ENCODE measurements at regions not wholly inside any gene's neighbourhood (a gene's known extent, or its start where the extent isn't known, plus 50 kb on each side); places are given as distances from the start of the nearest gene placed in this dataset.

DNA sequence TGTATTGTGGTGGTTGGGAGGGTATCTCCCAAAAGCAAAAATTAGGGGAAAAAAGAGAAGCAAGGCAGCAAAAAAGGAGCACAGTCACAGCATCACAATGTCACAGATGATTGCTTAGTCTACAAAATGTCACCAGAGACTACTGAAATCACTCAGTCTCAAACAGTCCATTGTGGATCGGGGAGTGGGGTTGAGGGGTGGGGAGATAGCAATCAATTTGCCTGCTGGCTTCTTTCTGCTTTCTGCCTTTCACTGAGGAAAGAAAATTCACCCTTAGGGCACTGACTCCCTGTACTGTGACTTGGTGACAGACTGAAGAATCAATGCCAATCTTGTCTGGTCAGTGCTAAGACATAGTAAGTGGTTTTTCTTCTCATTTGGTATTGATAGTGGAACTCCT, 2127.1 kb upstream of the PCDH20 start:
- ATAC-seq, result no peak
- H3K9me3 ChIP-seq (ENCODE audit: control insufficient read depth, low read length, poor library complexity, severe bottlenecking), result no peaks in the 10 kb centered on the region
- Mint-ChIP-seq H3K27me3 (no peaks in the 10 kb centered on the region), H3K4me1 (no peaks in the 10 kb centered on the region), H3K36me3 (ENCODE audit: low read depth) (no peaks in the 10 kb centered on the region), H3K4me3 (no peak overlapping the region), H3K27ac (no peak overlapping the region)
- no peak for DNase-seq

DNA sequence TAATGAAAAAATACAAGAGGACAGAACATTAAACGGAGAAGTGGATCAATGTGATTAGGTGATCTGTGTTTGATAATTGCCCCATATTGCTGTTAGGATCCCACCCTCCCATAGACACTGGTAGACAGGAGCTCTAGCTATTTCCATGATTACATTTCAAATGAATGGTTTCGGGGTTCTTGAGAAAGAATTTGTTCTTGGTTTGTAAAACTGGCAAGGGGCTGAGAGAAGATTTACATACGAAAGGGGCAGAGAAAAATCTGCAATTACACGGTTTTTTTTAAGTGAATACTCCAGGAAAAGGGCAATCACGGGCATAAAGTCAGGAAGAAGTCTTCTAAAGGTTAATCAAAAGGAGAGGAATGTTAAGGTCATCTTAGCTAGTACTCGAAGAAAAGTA, 2125.7 kb upstream of the PCDH20 start:
- DNase-seq (no peak), ATAC-seq (no peak)
- Mint-ChIP-seq H3K36me3 (ENCODE audit: low read depth) (no peaks in the 10 kb centered on the region), H3K4me1 (no peaks in the 10 kb centered on the region), H3K27ac (no peak overlapping the region), H3K27me3 (no peaks in the 10 kb centered on the region), H3K4me3 (no peak overlapping the region)
- no peaks in the 10 kb centered on the region for H3K9me3 ChIP-seq (ENCODE audit: control insufficient read depth, low read length, poor library complexity, severe bottlenecking)

DNA sequence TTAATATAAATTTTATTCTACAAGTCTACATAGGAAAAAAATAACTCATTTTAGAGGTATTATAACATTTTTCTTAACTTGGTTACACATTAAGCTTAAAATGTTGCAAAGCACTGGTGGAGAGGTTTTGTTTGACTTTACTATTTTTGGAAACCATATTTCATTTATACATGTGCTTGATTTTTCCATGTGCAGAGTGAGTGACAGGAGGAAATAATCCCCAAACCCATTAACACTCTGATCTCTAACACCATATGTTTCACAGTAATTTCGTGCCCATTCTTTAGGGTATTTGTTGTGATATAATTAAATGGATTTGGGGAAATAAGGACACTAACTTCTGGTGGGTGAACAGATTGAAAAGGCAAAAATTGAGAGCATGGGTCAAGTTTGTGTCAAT, 2124.4 kb upstream of the PCDH20 start:
- Mint-ChIP-seq H3K27ac (no peak overlapping the region), H3K36me3 (ENCODE audit: low read depth) (no peaks in the 10 kb centered on the region), H3K4me3 (no peak overlapping the region), H3K27me3 (no peaks in the 10 kb centered on the region), H3K4me1 (no peaks in the 10 kb centered on the region)
- H3K9me3 ChIP-seq (ENCODE audit: control insufficient read depth, low read length, poor library complexity, severe bottlenecking), result no peaks in the 10 kb centered on the region
- no peak for DNase-seq
- no peak for ATAC-seq

DNA sequence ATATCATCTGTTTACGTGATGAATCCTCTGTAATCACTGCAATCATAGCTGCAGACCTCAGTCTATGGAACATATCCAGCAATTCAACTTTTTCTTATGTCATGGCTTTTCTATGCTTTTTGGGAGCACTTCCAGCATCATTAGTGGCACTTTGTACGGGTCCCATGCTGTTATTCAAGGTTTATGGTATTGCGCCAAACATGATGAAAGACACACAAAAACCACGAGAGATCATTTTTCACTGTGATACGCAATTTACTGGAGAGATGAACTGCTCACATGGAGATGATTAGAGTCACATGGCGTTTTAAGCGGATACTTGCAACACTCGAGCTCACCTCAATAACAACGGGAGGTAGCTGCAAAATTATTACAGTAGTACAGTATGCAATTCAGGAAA, 2101.7 kb upstream of the PCDH20 start:
- DNase-seq (no peak), ATAC-seq (no peak)
- Mint-ChIP-seq H3K27ac (no peak overlapping the region), H3K4me3 (no peak overlapping the region), H3K4me1 (no peaks in the 10 kb centered on the region), H3K27me3 (no peaks in the 10 kb centered on the region), H3K36me3 (ENCODE audit: low read depth) (no peaks in the 10 kb centered on the region)
- no peaks in the 10 kb centered on the region for H3K9me3 ChIP-seq (ENCODE audit: control insufficient read depth, low read length, poor library complexity, severe bottlenecking)

DNA sequence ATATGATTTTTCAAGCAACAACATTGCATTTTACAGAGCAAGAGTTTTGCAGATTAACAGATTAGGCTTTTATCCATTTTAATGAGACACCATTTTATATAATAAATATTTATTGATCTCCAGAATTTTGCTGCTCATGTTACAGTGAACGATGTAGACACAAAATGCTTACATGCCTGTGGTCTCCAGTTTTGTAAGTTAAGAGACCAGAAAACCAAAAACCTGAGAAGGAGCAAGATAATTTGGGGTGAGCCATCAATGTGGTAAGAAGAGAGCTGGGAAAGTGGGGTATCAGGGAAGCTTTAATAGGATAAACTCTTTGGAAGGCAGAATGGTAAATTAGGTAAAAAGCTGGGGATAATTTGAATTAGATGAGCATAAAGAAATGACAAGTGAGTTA, 2100.5 kb upstream of the PCDH20 start:
- Mint-ChIP-seq H3K4me3 (no peak overlapping the region), H3K27me3 (no peaks in the 10 kb centered on the region), H3K4me1 (no peaks in the 10 kb centered on the region), H3K36me3 (ENCODE audit: low read depth) (no peaks in the 10 kb centered on the region), H3K27ac (no peak overlapping the region)
- ATAC-seq (no peak), DNase-seq (no peak)
- no peaks in the 10 kb centered on the region for H3K9me3 ChIP-seq (ENCODE audit: control insufficient read depth, low read length, poor library complexity, severe bottlenecking)

DNA sequence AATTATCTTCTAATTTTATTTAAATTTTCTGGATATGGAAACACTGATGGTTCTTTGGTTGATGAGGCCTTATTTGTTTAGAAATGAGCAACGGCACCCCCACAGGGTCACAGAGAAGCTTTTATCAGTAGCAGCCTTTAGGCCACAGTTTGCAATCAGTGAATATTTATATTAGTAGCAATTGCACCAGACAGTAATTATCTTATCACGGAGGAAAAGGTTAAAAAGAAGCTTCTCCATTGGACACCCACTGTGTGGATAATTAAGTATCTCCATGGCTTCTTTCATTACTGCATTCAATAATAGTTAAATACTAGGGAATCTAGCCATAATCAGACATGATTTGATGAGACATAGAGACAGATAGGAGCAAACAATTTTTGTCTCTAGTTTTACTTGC, 2099.2 kb upstream of the PCDH20 start:
- no peak overlapping the region for H3K4me3 Mint-ChIP-seq
- no peak overlapping the region for H3K27ac Mint-ChIP-seq
- ATAC-seq (no peak), DNase-seq (no peak)
- no peaks in the 10 kb centered on the region for H3K9me3 ChIP-seq (ENCODE audit: control insufficient read depth, low read length, poor library complexity, severe bottlenecking)
- no peaks in the 10 kb centered on the region for H3K27me3 Mint-ChIP-seq
- no peaks in the 10 kb centered on the region for H3K36me3 Mint-ChIP-seq (ENCODE audit: low read depth)
- H3K4me1 Mint-ChIP-seq, result no peaks in the 10 kb centered on the region

DNA sequence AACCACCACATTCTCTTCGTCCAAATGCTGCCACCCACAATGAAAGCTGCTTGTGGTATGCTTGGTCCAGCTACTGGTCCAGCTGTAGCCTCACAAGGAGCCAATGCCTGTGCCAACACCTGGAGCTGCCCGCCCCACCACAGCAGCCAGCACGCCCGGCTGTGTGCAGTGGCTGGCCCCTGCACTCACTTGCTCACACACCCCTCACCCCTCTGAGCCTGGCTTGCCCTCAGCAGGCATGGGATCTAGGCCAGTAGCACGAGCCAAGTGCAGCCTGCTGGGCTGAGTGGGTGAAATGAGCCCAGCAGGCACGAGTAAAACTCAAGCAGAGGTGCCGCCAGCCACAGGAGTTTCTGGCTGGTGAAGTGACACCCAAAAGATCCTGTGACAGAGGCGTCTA, 2096.4 kb upstream of the PCDH20 start:
- Mint-ChIP-seq H3K36me3 (ENCODE audit: low read depth) (no peaks in the 10 kb centered on the region), H3K27ac (no peak overlapping the region), H3K4me1 (no peaks in the 10 kb centered on the region), H3K27me3 (no peaks in the 10 kb centered on the region), H3K4me3 (no peak overlapping the region)
- ATAC-seq (no peak), DNase-seq (no peak)
- no peaks in the 10 kb centered on the region for H3K9me3 ChIP-seq (ENCODE audit: control insufficient read depth, low read length, poor library complexity, severe bottlenecking)

DNA sequence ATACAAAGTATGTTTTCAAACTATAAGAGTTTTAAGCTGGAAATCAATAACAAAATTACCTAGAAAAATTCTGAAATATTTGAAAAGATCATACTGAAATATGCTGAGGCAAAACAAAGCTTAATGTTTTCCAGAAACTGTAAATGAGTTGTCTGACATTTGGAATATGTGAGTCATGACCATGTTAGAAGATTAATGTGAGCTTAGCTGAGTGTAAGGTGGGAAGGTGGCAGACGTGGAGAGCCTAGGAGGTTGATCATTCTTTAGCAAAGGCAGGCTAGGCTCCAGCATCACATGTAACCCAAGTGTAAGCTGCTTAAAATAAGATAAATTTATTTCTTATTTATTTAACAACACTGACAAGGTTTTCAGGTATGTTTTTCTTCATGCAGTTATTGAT, 2086.1 kb upstream of the PCDH20 start:
- Mint-ChIP-seq H3K4me1 (no peaks in the 10 kb centered on the region), H3K4me3 (no peak overlapping the region), H3K27me3 (no peaks in the 10 kb centered on the region), H3K36me3 (ENCODE audit: low read depth) (no peaks in the 10 kb centered on the region), H3K27ac (no peak overlapping the region)
- DNase-seq, result no peak
- H3K9me3 ChIP-seq (ENCODE audit: control insufficient read depth, low read length, poor library complexity, severe bottlenecking), result peaks cover 2% of the 10 kb centered on the region
- no peak for ATAC-seq

DNA sequence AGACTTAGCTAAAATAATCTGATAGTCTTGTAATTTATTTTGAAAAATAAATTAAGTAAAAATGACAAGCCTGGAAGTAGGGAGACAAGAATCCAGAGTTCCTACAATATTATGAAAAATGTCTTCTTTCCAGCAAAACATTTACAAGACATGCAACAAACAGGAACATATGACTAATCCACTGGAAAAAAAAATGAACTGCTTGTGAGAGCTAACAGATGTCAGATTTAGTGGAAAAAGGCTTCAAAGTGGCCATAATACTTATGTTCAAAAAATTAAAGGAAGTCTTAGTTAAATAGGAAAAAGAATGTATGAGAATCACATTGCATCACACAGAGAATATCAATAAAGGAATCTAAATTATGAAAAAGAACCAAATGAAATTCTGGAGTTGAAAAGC, 2082.0 kb upstream of the PCDH20 start:
- Mint-ChIP-seq H3K27me3 (no peaks in the 10 kb centered on the region), H3K36me3 (ENCODE audit: low read depth) (no peaks in the 10 kb centered on the region), H3K27ac (no peak overlapping the region), H3K4me3 (no peak overlapping the region), H3K4me1 (no peaks in the 10 kb centered on the region)
- H3K9me3 ChIP-seq (ENCODE audit: control insufficient read depth, low read length, poor library complexity, severe bottlenecking), result no peaks in the 10 kb centered on the region
- DNase-seq (no peak), ATAC-seq (no peak)

DNA sequence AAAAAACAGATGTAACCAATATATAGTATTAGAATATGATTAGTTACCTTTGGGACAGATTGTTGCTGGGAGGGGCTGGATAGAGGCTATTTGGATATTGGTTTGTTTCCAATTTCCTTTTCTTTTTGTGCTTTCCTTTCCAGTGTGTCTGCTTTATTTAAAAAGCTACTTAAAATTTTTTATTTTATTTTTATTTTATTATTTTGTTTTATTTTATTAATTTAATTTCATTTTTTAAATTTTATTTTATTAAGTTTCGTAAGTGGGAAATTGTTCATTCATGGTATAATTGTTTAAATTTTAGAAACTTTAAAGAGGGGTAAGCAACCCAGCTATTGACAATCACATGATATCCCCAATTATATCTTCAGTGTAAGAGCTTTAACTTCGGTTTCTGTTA, 2077.0 kb upstream of the PCDH20 start:
- ATAC-seq (no peak), DNase-seq (no peak)
- H3K27ac Mint-ChIP-seq, result no peak overlapping the region
- no peak overlapping the region for H3K4me3 Mint-ChIP-seq
- H3K27me3 Mint-ChIP-seq, result no peaks in the 10 kb centered on the region
- no peaks in the 10 kb centered on the region for H3K36me3 Mint-ChIP-seq (ENCODE audit: low read depth)
- no peaks in the 10 kb centered on the region for H3K4me1 Mint-ChIP-seq
- no peaks in the 10 kb centered on the region for H3K9me3 ChIP-seq (ENCODE audit: control insufficient read depth, low read length, poor library complexity, severe bottlenecking)

DNA sequence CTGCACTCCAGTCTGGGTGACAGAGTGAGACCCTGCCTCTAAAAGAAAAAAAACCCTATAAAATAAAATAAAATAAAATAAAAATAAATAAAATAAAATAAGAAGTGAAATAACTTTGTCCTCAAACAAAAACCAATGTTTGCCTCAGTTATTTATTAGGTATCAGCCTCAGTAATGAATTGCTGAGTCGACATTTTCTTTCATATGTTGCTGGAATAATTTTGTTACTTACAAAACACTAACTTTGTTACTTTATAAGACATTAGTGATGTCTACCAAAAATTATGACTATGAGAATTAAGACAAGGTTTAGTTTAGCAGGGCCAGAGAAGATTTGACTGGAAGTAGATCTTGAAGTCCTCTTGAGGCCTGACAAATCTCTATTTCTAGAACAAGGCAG, 2074.5 kb upstream of the PCDH20 start:
- Mint-ChIP-seq H3K27me3 (no peaks in the 10 kb centered on the region), H3K4me1 (no peaks in the 10 kb centered on the region), H3K36me3 (ENCODE audit: low read depth) (no peaks in the 10 kb centered on the region), H3K4me3 (no peak overlapping the region), H3K27ac (no peak overlapping the region)
- no peaks in the 10 kb centered on the region for H3K9me3 ChIP-seq (ENCODE audit: control insufficient read depth, low read length, poor library complexity, severe bottlenecking)
- no peak for DNase-seq
- ATAC-seq, result no peak

DNA sequence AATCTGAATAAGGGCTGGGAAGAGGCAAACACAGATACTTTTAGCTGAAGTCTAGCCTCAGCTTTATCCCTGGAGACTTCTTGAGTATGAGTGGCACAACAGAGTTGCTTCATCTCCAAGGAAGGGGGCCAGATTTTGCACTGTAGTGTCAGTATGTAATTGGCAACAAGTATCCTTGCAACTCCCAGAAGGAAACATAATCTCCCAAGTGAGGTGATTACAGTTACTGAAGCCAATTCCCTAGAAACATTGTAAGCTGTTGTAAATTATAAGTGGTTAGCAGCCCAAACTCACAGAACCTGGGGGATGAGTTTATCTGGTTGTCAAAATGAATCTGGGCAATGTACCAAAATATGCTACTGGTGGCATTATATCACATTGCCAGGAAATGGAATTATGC, 2065.7 kb upstream of the PCDH20 start:
- no peak overlapping the region for H3K27ac Mint-ChIP-seq
- H3K27me3 Mint-ChIP-seq, result no peaks in the 10 kb centered on the region
- ATAC-seq (no peak), DNase-seq (no peak)
- H3K36me3 Mint-ChIP-seq (ENCODE audit: low read depth), result no peaks in the 10 kb centered on the region
- H3K4me3 Mint-ChIP-seq, result no peak overlapping the region
- no peaks in the 10 kb centered on the region for H3K4me1 Mint-ChIP-seq
- no peaks in the 10 kb centered on the region for H3K9me3 ChIP-seq (ENCODE audit: control insufficient read depth, low read length, poor library complexity, severe bottlenecking)

DNA sequence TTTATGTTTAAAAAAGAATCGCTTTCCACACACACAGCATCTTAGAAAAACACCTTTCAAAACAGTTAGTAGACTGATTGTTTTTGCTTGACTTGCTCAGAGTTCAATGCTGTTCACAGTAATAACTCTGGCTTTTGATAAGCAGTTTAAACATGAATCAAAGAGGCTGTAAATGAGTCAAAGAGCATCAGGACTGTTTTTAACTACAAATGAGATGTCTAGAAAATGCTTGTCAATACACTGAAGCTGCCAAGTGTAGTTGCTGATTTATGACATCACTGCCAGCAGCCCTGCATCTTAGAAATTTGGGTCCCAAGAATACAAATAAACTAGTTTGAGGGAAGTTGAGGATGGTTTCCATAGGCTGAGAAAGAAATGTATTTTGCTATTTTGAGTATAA, 2057.1 kb upstream of the PCDH20 start:
- no peaks in the 10 kb centered on the region for H3K36me3 Mint-ChIP-seq (ENCODE audit: low read depth)
- H3K9me3 ChIP-seq (ENCODE audit: control insufficient read depth, low read length, poor library complexity, severe bottlenecking), result no peaks in the 10 kb centered on the region
- DNase-seq, result no peak
- H3K4me3 Mint-ChIP-seq, result no peak overlapping the region
- H3K27ac Mint-ChIP-seq, result no peak overlapping the region
- H3K27me3 Mint-ChIP-seq, result no peaks in the 10 kb centered on the region
- H3K4me1 Mint-ChIP-seq, result no peaks in the 10 kb centered on the region
- ATAC-seq, result no peak

DNA sequence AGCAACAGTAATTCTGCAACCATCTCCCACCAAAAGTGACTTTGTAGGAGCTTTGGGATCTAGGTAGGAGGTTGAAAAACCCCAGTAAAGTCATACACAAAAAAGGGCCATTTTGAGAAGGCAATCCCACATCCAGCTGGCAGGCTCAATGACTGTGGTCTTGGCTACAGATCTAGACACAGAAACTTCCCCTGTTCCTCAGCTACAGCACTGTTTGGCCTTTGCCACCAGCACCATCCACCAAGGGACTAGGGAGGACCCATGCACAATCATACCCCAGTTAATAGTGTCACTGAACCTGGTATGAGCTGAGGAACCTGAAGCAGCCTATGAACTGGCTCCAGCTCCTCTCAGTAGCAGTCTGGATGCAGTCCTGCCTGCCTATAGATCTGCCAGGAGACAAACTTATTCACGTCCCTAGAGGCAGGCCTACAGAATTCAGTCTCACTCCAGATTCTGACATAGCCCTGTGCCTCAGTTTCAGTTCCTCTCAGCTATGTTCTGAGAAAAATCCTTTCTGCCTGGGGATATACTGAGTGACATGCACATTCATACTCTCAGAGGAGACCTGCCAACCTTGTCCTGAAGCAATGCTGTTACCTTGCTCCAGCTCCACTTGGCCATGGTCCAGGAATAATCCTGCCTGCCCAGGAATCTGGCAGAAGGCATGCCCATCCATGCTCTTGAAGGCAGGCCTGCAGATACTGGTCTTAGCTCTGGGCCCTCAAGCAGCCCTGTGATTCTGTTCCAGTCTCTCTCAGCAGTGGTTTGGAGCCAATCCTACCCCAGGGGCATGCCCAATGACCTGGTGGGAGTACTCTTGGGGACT, 2048.3 kb upstream of the PCDH20 start:
- H3K27ac Mint-ChIP-seq, result no peak overlapping the region
- H3K27me3 Mint-ChIP-seq, result no peaks in the 10 kb centered on the region

More for the DNA sequence above, 2048.3 kb upstream of the PCDH20 start:
- H3K9me3 ChIP-seq (ENCODE audit: control insufficient read depth, low read length, poor library complexity, severe bottlenecking), result peaks cover under 1% of the 10 kb centered on the region
- ATAC-seq (no peak), DNase-seq (no peak)
- H3K36me3 Mint-ChIP-seq (ENCODE audit: low read depth), result no peaks in the 10 kb centered on the region
- no peak overlapping the region for H3K4me3 Mint-ChIP-seq
- H3K4me1 Mint-ChIP-seq, result no peaks in the 10 kb centered on the region

Measured in T-helper 17 cell (primary cell).